ENCODE measurements at regions not wholly inside any gene's neighbourhood (a gene's known extent, or its start where the extent isn't known, plus 50 kb on each side); places are given as distances from the start of the nearest gene placed in this dataset.

- no peaks in the 10 kb centered on the region for H3K4me1 ChIP-seq (ENCODE audit: control insufficient read depth, insufficient read depth, low read length)
- H3K4me3 Mint-ChIP-seq, result no peak overlapping the region
- no peaks in the 10 kb centered on the region for H3K36me3 ChIP-seq (ENCODE audit: control insufficient read depth, insufficient read depth, low read length)
- H3K36me3 Mint-ChIP-seq (ENCODE audit: low read depth), result no peaks in the 10 kb centered on the region
- no peak for DNase-seq
- no peak overlapping the region for H3K4me3 ChIP-seq (ENCODE audit: low read length)
- peaks cover 20% of the 10 kb centered on the region for H3K27me3 Mint-ChIP-seq (ENCODE audit: insufficient read depth)
- peaks cover 7% of the 10 kb centered on the region for H3K27me3 ChIP-seq (ENCODE audit: control insufficient read depth, insufficient read depth, low read length, poor library complexity, severe bottlenecking)
- 79 to 90% methylated on average over 2 to 5 of the region's 5 CpGs for WGBS, 2 experiments (ENCODE audit: insufficient coverage in 1 of 2, insufficient read length in 1 of 2)
- peaks cover 14% of the 10 kb centered on the region for H3K4me1 Mint-ChIP-seq
- TF ChIP-seq CTCF (conservative IDR thresholded peaks at IDR 0.05), result no peak
- H3K27ac ChIP-seq (ENCODE audit: low read depth, low read length), result no peak overlapping the region
- no peak overlapping the region for H3K27ac Mint-ChIP-seq
- peaks cover 10% of the 10 kb centered on the region for H3K9me3 ChIP-seq (ENCODE audit: control insufficient read depth, low read length)
- H3K9me3 Mint-ChIP-seq, result peaks cover 2% of the 10 kb centered on the region
- no peak overlapping the region for H3K9ac ChIP-seq (ENCODE audit: extremely low read depth, low read length, poor library complexity, severe bottlenecking)
Measured at GRCh38 chr14:55741240-55741639, 161.2 kb downstream of the KTN1 start.

- Histone ChIP-seq H3K4me1 (ENCODE audit: control insufficient read depth, insufficient read depth, low read length) (peaks cover 4% of the 10 kb centered on the region), H3K4me3 (ENCODE audit: low read length) (no peak overlapping the region), H3K9me3 (ENCODE audit: control insufficient read depth, low read length) (no peaks in the 10 kb centered on the region), H3K27ac (ENCODE audit: low read depth, low read length) (no peak overlapping the region), H3K36me3 (ENCODE audit: control insufficient read depth, insufficient read depth, low read length) (no peaks in the 10 kb centered on the region), H3K9ac (ENCODE audit: extremely low read depth, low read length, poor library complexity, severe bottlenecking) (no peak overlapping the region), H3K27me3 (ENCODE audit: control insufficient read depth, insufficient read depth, low read length, poor library complexity, severe bottlenecking) (peaks cover 26% of the 10 kb centered on the region)
- Mint-ChIP-seq H3K27ac (no peak overlapping the region), H3K9me3 (no peaks in the 10 kb centered on the region), H3K4me1 (peaks cover 19% of the 10 kb centered on the region), H3K27me3 (ENCODE audit: insufficient read depth) (peaks cover 35% of the 10 kb centered on the region), H3K36me3 (ENCODE audit: low read depth) (no peaks in the 10 kb centered on the region), H3K4me3 (no peak overlapping the region)
- DNase-seq, result no peak
- 94 to 97% methylated on average over 3 to 6 of the region's 6 CpGs for WGBS, 2 experiments (ENCODE audit: insufficient coverage in 1 of 2, insufficient read length in 1 of 2)
- no peak for TF ChIP-seq CTCF (conservative IDR thresholded peaks at IDR 0.05)
Measured at GRCh38 chr14:55743551-55743950, 163.5 kb downstream of the KTN1 start.

GRCh38 chr14:55744321-55744720, 164.3 kb downstream of the KTN1 start:
- Histone ChIP-seq H3K9me3 (ENCODE audit: control insufficient read depth, low read length) (no peaks in the 10 kb centered on the region), H3K9ac (ENCODE audit: extremely low read depth, low read length, poor library complexity, severe bottlenecking) (no peak overlapping the region), H3K27ac (ENCODE audit: low read depth, low read length) (no peak overlapping the region), H3K36me3 (ENCODE audit: control insufficient read depth, insufficient read depth, low read length) (no peaks in the 10 kb centered on the region), H3K27me3 (ENCODE audit: control insufficient read depth, insufficient read depth, low read length, poor library complexity, severe bottlenecking) (peaks cover 26% of the 10 kb centered on the region), H3K4me3 (ENCODE audit: low read length) (no peak overlapping the region), H3K4me1 (ENCODE audit: control insufficient read depth, insufficient read depth, low read length) (peaks cover 8% of the 10 kb centered on the region)
- Mint-ChIP-seq H3K4me1 (peaks cover 25% of the 10 kb centered on the region), H3K9me3 (no peaks in the 10 kb centered on the region), H3K36me3 (ENCODE audit: low read depth) (no peaks in the 10 kb centered on the region), H3K27ac (no peak overlapping the region), H3K27me3 (ENCODE audit: insufficient read depth) (peaks cover 35% of the 10 kb centered on the region), H3K4me3 (no peak overlapping the region)
- 92% methylated on average over 4 of the region's 4 CpGs for WGBS, 2 experiments (ENCODE audit: insufficient coverage in 1 of 2, insufficient read length in 1 of 2)
- no peak for TF ChIP-seq CTCF (conservative IDR thresholded peaks at IDR 0.05)
- DNase-seq, result no peak
